AG04449 (cell line): ENCODE measurements at regions not wholly inside any gene's neighbourhood (a gene's known extent, or its start where the extent isn't known, plus 50 kb on each side); places are given as distances from the start of the nearest gene placed in this dataset.

Experiments
- CTCF ChIA-PET: fragments of 350-600 bp; formaldehyde crosslinking; extraction: SDS; loops from one replicate; lab custom pipeline; 2021; ENCODE audit warnings: antibody characterized with exemption; lab: Yijun Ruan, JAX
- POLR2A ChIA-PET: fragments of 400-600, 350-600 bp; formaldehyde crosslinking; extraction: SDS; loops from one replicate; lab custom pipeline; 2020; ENCODE audit warnings: antibody characterized with exemption, inconsistent platforms; lab: Yijun Ruan, JAX
- DNase-seq: peaks from one replicate; pipeline ENCODE4 v3.0.0-alpha.2; 2010; ENCODE audit warnings: low read depth, low spot score
- H3K4me3 ChIP-seq: 2 replicates; pipeline ENCODE4 v1.5.1; 2011; ENCODE audit warnings: low read depth, mild to moderate bottlenecking, control low read depth, low read length
- TF ChIP-seq, protein P1 (sequence below): IDR thresholded peaks from one replicate; pipeline ENCODE4 v1.5.1; 2011; ENCODE audit warnings: mild to moderate bottlenecking, moderate library complexity, low read length, control low read depth, inconsistent platforms; ENCODE audit not compliant: insufficient read depth; ENCODE audit errors: missing control alignments

- POLR2A ChIA-PET = no interaction called here
- CTCF ChIA-PET = no interaction called here
- H3K4me3 ChIP-seq = no peak overlapping the region
- no peak for DNase-seq
- TF ChIP-seq, protein P1, sequence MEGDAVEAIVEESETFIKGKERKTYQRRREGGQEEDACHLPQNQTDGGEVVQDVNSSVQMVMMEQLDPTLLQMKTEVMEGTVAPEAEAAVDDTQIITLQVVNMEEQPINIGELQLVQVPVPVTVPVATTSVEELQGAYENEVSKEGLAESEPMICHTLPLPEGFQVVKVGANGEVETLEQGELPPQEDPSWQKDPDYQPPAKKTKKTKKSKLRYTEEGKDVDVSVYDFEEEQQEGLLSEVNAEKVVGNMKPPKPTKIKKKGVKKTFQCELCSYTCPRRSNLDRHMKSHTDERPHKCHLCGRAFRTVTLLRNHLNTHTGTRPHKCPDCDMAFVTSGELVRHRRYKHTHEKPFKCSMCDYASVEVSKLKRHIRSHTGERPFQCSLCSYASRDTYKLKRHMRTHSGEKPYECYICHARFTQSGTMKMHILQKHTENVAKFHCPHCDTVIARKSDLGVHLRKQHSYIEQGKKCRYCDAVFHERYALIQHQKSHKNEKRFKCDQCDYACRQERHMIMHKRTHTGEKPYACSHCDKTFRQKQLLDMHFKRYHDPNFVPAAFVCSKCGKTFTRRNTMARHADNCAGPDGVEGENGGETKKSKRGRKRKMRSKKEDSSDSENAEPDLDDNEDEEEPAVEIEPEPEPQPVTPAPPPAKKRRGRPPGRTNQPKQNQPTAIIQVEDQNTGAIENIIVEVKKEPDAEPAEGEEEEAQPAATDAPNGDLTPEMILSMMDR = no peak
Measured at GRCh38 chr6:90637320-90637719, 50.4 kb upstream of the MAP3K7 start.
